ENCODE measurements at regions not wholly inside any gene's neighbourhood (a gene's known extent, or its start where the extent isn't known, plus 50 kb on each side); places are given as distances from the start of the nearest gene placed in this dataset.
"Not testable (repeated sequence)": the region's sequence is repeated elsewhere in the genome, so short reads cannot be mapped to it uniquely, and the experiment has no call there.

DNA sequence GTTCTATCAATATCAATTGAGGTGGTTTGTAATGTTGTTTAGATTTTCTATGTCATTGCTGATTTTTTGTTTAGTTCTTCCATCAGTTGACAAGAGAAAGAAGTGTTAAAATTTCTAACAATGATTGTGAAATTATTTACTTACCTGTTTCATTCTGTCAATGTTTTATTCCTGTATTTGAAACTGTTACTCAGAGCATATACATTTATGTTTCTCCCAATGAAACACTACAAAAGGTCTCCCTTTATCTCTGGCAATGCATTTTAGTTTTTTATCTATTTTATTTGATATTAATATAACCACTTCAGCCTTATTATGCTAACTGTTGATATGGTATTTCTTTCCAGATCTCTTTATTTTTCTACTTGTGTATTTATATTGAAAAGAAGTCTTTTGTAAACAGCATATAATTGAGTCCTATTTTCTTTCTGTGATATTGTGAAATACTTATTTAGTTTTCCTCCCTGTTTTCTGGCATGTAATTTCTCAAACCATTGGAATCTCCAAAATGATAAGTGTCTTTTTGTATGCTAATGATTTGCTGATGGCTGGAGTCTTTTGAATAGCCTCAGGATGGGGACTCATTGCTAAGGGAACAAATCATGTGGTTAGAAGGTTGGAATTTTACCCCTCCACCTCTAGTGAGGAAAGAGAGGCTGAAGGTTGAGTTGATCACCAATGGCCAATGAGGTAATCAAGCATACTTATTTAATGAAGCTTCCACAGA is 122.0 kb downstream of the ADSS2 start:
- ChIA-PET CTCF (no interaction called here), POLR2A (no interaction called here)
- no peak for DNase-seq (ENCODE audit: extremely low spot score)
- TF ChIP-seq CTBP1 (IDR thresholded peaks at IDR 0.05; ENCODE audit: borderline replicate concordance), result no peak
- TF ChIP-seq, protein P1, sequence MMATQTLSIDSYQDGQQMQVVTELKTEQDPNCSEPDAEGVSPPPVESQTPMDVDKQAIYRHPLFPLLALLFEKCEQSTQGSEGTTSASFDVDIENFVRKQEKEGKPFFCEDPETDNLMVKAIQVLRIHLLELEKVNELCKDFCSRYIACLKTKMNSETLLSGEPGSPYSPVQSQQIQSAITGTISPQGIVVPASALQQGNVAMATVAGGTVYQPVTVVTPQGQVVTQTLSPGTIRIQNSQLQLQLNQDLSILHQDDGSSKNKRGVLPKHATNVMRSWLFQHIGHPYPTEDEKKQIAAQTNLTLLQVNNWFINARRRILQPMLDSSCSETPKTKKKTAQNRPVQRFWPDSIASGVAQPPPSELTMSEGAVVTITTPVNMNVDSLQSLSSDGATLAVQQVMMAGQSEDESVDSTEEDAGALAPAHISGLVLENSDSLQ (IDR thresholded peaks at IDR 0.05), result no peak
- no peak for TF ChIP-seq FOXK2 (IDR thresholded peaks at IDR 0.05)
- TF ChIP-seq BHLHE40 (IDR thresholded peaks at IDR 0.05; ENCODE audit: borderline replicate concordance), result no peak
- TF ChIP-seq ZNF384 (IDR thresholded peaks at IDR 0.05), result no peak
- no peak for TF ChIP-seq TARDBP (IDR thresholded peaks at IDR 0.05)
- TF ChIP-seq ARNT (IDR thresholded peaks at IDR 0.05), result no peak
- no peak for TF ChIP-seq SUZ12 (IDR thresholded peaks at IDR 0.05)
- TF ChIP-seq FOXA1 (IDR thresholded peaks at IDR 0.05), result no peak
- no peak for TF ChIP-seq ELF4 (IDR thresholded peaks at IDR 0.05)
- no peak for TF ChIP-seq HDGF (IDR thresholded peaks at IDR 0.05; ENCODE audit: borderline replicate concordance)
- no peak for TF ChIP-seq L3MBTL2 (conservative IDR thresholded peaks at IDR 0.05)
- TF ChIP-seq NFRKB (IDR thresholded peaks at IDR 0.05), result no peak

DNA sequence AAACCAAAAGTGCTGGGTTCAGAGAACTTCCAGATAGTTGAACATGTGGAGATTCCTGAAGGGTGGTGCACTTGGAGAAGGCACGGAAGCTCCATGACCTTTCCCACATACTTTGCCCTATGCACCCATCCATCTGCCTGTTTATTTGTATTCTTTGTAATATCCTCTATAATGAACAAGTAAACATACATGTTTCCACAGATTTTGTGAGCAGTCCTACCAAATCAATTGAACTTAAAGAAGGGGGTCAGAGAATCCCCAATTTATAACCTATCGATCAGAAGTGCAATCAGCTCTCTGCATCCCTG is 121.4 kb downstream of the ADSS2 start:
- TF ChIP-seq SUZ12 (IDR thresholded peaks at IDR 0.05), result no peak
- TF ChIP-seq FOXA1 (IDR thresholded peaks at IDR 0.05), result no peak
- TF ChIP-seq SP1 (IDR thresholded peaks at IDR 0.05), result no peak
- ChIA-PET POLR2A (no interaction called here), CTCF (no interaction called here)
- DNase-seq (ENCODE audit: extremely low spot score), result no peak

- POLR2A ChIA-PET; CTCF ChIA-PET; DNase-seq (ENCODE audit: extremely low spot score): not testable (repeated sequence)
Measured at GRCh38 chr1:244332761-244333160, 118.9 kb downstream of the ADSS2 start.

GRCh38 chr1:244334315-244334714 is 117.4 kb downstream of the ADSS2 start:
- CTCF ChIA-PET; DNase-seq (ENCODE audit: extremely low spot score); POLR2A ChIA-PET: not testable (repeated sequence)

DNA sequence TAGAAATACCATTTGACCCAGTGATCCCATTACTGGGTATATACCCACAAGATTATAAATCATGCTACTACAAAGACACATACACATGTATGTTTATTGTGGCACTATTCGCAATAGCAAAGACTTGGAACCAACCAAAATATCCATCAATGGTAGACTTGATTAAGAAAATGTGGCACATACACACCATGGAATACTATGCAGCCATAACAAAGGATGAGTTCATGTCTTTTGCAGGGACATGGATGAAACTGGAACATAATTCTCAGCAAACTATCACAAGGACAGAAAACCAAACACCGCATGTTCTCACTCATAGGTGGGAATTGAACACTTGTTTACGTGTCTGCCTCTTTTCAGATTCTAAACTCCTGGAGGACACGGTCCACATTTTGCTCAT is 116.9 kb downstream of the ADSS2 start:
- CTCF ChIA-PET, result not testable (repeated sequence)

GRCh38 chr1:244335456-244335855 is 116.3 kb downstream of the ADSS2 start:
- ChIA-PET POLR2A (no interaction called here), CTCF (no interaction called here)
- DNase-seq (ENCODE audit: extremely low spot score), result no peak
- no peak for TF ChIP-seq HDGF (IDR thresholded peaks at IDR 0.05; ENCODE audit: borderline replicate concordance)
- TF ChIP-seq L3MBTL2 (conservative IDR thresholded peaks at IDR 0.05), result no peak
- no peak for TF ChIP-seq BHLHE40 (IDR thresholded peaks at IDR 0.05; ENCODE audit: borderline replicate concordance)
- TF ChIP-seq LEF1 (IDR thresholded peaks at IDR 0.05; ENCODE audit: borderline replicate concordance), result no peak
- TF ChIP-seq SUZ12 (IDR thresholded peaks at IDR 0.05), result no peak
- no peak for TF ChIP-seq SP1 (IDR thresholded peaks at IDR 0.05)
- TF ChIP-seq ELF4 (IDR thresholded peaks at IDR 0.05), result no peak
- no peak for TF ChIP-seq FOXK2 (IDR thresholded peaks at IDR 0.05)
- TF ChIP-seq FOXA1 (IDR thresholded peaks at IDR 0.05), result no peak
- no peak for TF ChIP-seq CTBP1 (IDR thresholded peaks at IDR 0.05; ENCODE audit: borderline replicate concordance)
- no peak for TF ChIP-seq TARDBP (IDR thresholded peaks at IDR 0.05)
- TF ChIP-seq, protein P1 (IDR thresholded peaks at IDR 0.05), result no peak
- no peak for TF ChIP-seq NFRKB (IDR thresholded peaks at IDR 0.05)
- no peak for TF ChIP-seq ZNF384 (IDR thresholded peaks at IDR 0.05)
- no peak for TF ChIP-seq FOXM1 (IDR thresholded peaks at IDR 0.05; ENCODE audit: borderline replicate concordance)
- TF ChIP-seq ARNT (IDR thresholded peaks at IDR 0.05), result no peak

More for the DNA sequence above, 116.9 kb downstream of the ADSS2 start:
- POLR2A ChIA-PET; DNase-seq (ENCODE audit: extremely low spot score): not testable (repeated sequence)

DNA sequence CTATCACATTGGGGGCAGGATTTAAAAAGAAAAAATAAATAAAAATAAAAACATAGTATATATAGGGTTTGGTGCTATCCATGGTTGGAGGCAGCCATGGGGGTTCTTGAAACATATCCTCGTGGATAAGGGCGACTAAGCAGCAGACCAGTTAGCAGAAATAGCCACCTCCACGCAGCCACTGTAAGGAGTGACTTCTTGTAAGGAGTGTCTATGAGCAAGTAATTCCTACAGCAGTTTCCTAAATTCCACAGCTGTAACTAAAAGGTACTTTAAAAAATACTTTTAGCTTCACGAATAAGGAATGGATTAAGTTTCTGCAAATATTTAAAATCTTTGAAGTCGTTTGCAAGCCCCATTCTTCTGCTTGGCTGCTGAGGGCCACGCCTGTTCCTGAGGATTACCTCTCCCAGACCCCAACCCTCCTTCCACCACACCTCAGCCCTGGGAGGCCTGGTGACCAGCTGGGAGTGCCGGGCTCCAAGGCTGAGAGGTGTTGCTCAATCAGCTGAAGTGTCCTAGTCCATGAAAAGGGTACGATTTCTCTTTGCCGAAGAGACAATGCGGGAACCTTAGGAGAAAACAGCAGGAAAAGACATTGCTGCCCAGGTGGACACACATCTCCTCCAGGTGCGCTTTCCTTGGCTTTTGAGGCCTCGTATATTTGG is 115.3 kb downstream of the ADSS2 start:
- POLR2A ChIA-PET, result no interaction called here
- no peak for TF ChIP-seq BHLHE40 (IDR thresholded peaks at IDR 0.05; ENCODE audit: borderline replicate concordance)
- TF ChIP-seq NFRKB (IDR thresholded peaks at IDR 0.05), result no peak

DNA sequence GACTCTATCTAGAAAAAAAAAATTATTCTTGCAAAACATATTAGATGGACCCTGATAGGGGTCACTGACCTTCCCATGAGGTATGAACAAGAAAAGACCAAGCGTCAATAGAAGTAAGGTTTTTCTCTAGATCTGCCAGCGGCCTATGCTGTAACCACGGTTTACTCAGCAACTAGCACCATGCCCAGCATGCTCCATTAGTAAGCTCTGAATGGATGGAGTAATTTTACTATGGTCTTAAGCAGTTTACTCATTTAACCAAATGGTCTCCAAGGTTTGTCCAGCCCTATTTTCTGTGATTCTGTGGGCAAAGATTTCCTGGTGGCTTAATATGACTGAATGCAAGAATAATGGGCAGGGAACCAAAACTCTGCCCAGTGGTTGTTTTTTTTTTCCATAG is 113.9 kb downstream of the ADSS2 start:
- POLR2A ChIA-PET, result no interaction called here
- DNase-seq (ENCODE audit: extremely low spot score), result no peak
- CTCF ChIA-PET, result no interaction called here
- TF ChIP-seq SP1 (IDR thresholded peaks at IDR 0.05), result no peak
- no peak for TF ChIP-seq ZNF384 (IDR thresholded peaks at IDR 0.05)
- TF ChIP-seq FOXK2 (IDR thresholded peaks at IDR 0.05), result no peak
- no peak for TF ChIP-seq HDGF (IDR thresholded peaks at IDR 0.05; ENCODE audit: borderline replicate concordance)
- TF ChIP-seq ARNT (IDR thresholded peaks at IDR 0.05), result no peak
- TF ChIP-seq ELF4 (IDR thresholded peaks at IDR 0.05), result no peak
- no peak for TF ChIP-seq CTBP1 (IDR thresholded peaks at IDR 0.05; ENCODE audit: borderline replicate concordance)
- TF ChIP-seq, protein P1 (IDR thresholded peaks at IDR 0.05), result no peak
- no peak for TF ChIP-seq TARDBP (IDR thresholded peaks at IDR 0.05)
- no peak for TF ChIP-seq FOXA1 (IDR thresholded peaks at IDR 0.05)
- TF ChIP-seq FOXM1 (IDR thresholded peaks at IDR 0.05; ENCODE audit: borderline replicate concordance), result no peak
- no peak for TF ChIP-seq NFRKB (IDR thresholded peaks at IDR 0.05)
- no peak for TF ChIP-seq LEF1 (IDR thresholded peaks at IDR 0.05; ENCODE audit: borderline replicate concordance)

More for the DNA sequence above, 115.3 kb downstream of the ADSS2 start:
- no peak for DNase-seq (ENCODE audit: extremely low spot score)
- CTCF ChIA-PET, result no interaction called here
